ENCODE measurements at regions not wholly inside any gene's neighbourhood (a gene's known extent, or its start where the extent isn't known, plus 50 kb on each side); places are given as distances from the start of the nearest gene placed in this dataset.

DNA sequence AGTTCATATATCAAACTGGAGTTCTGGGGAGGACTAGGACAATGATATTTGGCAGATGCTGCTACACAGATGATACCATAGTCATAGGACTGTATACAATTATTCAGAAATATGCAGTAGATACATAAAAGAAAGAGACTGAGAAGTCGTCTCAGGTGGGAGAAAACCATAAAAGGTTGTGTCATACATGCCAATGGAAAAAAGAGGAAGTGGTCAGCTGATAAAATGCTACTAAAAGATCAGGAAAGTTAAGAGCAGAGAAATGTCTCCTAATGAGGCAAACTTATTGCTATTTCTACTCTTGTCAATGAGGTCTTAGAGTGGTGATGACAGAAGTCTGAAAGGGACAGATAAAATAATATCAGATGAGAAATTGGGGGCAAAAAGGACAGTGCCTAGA, 407.6 kb downstream of the COL12A1 start:
- TF ChIP-seq, protein P1, sequence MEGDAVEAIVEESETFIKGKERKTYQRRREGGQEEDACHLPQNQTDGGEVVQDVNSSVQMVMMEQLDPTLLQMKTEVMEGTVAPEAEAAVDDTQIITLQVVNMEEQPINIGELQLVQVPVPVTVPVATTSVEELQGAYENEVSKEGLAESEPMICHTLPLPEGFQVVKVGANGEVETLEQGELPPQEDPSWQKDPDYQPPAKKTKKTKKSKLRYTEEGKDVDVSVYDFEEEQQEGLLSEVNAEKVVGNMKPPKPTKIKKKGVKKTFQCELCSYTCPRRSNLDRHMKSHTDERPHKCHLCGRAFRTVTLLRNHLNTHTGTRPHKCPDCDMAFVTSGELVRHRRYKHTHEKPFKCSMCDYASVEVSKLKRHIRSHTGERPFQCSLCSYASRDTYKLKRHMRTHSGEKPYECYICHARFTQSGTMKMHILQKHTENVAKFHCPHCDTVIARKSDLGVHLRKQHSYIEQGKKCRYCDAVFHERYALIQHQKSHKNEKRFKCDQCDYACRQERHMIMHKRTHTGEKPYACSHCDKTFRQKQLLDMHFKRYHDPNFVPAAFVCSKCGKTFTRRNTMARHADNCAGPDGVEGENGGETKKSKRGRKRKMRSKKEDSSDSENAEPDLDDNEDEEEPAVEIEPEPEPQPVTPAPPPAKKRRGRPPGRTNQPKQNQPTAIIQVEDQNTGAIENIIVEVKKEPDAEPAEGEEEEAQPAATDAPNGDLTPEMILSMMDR (IDR thresholded peaks at IDR 0.05), result no peak
- TF ChIP-seq EP300 (IDR thresholded peaks at IDR 0.05) (no peak), POLR2A (IDR thresholded peaks at IDR 0.05) (no peak)

All from stomach (tissue), 4 donors.